Heart left ventricle (tissue), 16 donors: ENCODE measurements at regions not wholly inside any gene's neighbourhood (a gene's known extent, or its start where the extent isn't known, plus 50 kb on each side); places are given as distances from the start of the nearest gene placed in this dataset.

ENCODE experiments used
- ATAC-seq, 4 donors: fragments of 200-7000 bp; cut with Tn5 transposase; one replicate each; pipeline ENCODE4 v1.9.1; 2020 to 2022; ENCODE audit warnings: moderate library complexity in 4 of 4, mild to moderate bottlenecking in 3 of 4, moderate number of reproducible peaks in 1 of 4
- DNase-seq, 5 donors: peaks; one replicate each; pipeline ENCODE4 v3.0.0-alpha.2; 2020
- H3K27ac ChIP-seq, 12 donors: fragments of 200-600 bp; sonication (generic) in 4 of 12; one replicate each; pipeline versions ENCODE4 v1.5.0 to v1.8.0; 2016 to 2022; ENCODE audit warnings: mild to moderate bottlenecking in 2 of 12
- H3K27me3 ChIP-seq, 9 donors: fragments of 200-600 bp; sonication (generic) in 2 of 9; one replicate each; pipeline versions ENCODE4 v1.5.1 to v1.8.0; 2016 to 2022; ENCODE audit warnings: mild to moderate bottlenecking in 3 of 9
- H3K36me3 ChIP-seq, 9 donors: fragments of 200-600 bp; sonication (generic) in 2 of 9; one replicate each; pipeline versions ENCODE4 v1.5.0 to v1.8.0; 2018 to 2022; ENCODE audit warnings: mild to moderate bottlenecking in 2 of 9
- H3K4me1 ChIP-seq, 12 donors: fragments of 200-600 bp; sonication (generic) in 4 of 12; one replicate each; pipeline versions ENCODE4 v1.5.0 to v1.8.0; 2016 to 2022; ENCODE audit warnings: mild to moderate bottlenecking in 3 of 12
- H3K4me3 ChIP-seq, 12 donors: fragments of 200-600 bp; sonication (generic) in 4 of 12; one replicate each; pipeline versions ENCODE4 v1.5.0 to v1.8.0; 2017 to 2022; ENCODE audit warnings: mild to moderate bottlenecking in 9 of 12, moderate library complexity in 4 of 12
- H3K9me3 ChIP-seq, 12 donors: fragments of 200-600 bp; sonication (generic) in 4 of 12; one replicate each; pipeline versions ENCODE4 v1.5.0 to v1.8.0; 2016 to 2022; ENCODE audit warnings: mild to moderate bottlenecking in 1 of 12
- CTCF ChIP-seq, 12 donors: fragments of 200-600 bp; sonication (generic) in 4 of 12; IDR thresholded peaks; one replicate each; pipeline versions ENCODE4 v1.5.0 to v1.8.0; 2018 to 2022; ENCODE audit warnings: antibody characterized with exemption in 12 of 12, mild to moderate bottlenecking in 5 of 12
- POLR2A ChIP-seq, 2 donors: fragments of 450-650 bp; IDR thresholded peaks; one replicate each; pipeline ENCODE4 v1.6.1; 2017; ENCODE audit warnings: antibody characterized with exemption in 2 of 2, mild to moderate bottlenecking in 2 of 2, moderate library complexity in 2 of 2
- WGBS, 4 donors: extraction: QIAGEN DNeasy Blood & Tissue Kit in 2 of 4; methylation state at CpG; one replicate each; pipeline versions ENCODE4 v1.1.5 to v1.1.7; 2013 to 2018; 5-methylcytosine and 5-hydroxymethylcytosine counted together
- intact Hi-C, 10 donors: fragments of 100-400 bp; cut with DNase I; formaldehyde crosslinking; loops; one replicate each; pipeline versions ENCODE4 v1.11.1 to v1.14.2; 2022
- donor health status: ischemic (EF 13 %, LVEDD 7.1; RV severe dilation, severe dysfunction).
- donor health status: healthy with polysubstance abuse.
- donor health status: DM: no; HTN: yes; CAD: no.
- donor health status: DM: no; HTN: no; CAD: no.
- donor health status: ischemic (EF 25% LVEDD 6.9; RV normal size, moderate dysfunction).
- donor health status: ischemic (EF 25% LVEDD 5.7; RV mildly dilated, moderate dysfunction).
- donor health status: healthy.
- donor health status: DM: yes; HTN: yes; CAD: no.
- donor health status: ischemic (EF 35%, LVEDD 5.7; RV mildly dilated, moderate dysfunction).
- donor health status: nonischemic (EF 11% LVEDD 7.7; RV severe dilation, severe dysfunction).
- donor health status: DM: yes; HTN: yes; CAD: no.
- donor health status: PGD.
- donor health status: ischemic (EF 29% LVEDD 5.4; RV normal size, mild dysfunction).
- donor health status: nonischemic (EF 23%, LVEDD 6.1; RV moderate dilation, normal function).

GRCh38 chr4:186917136-186917535 lies 193.5 kb upstream of the FAT1 start:
- ATAC-seq (no peak), DNase-seq (no peak)
- no peaks in the 10 kb centered on the region for H3K9me3 ChIP-seq
- TF ChIP-seq CTCF (IDR thresholded peaks at IDR 0.05) (no peak), POLR2A (IDR thresholded peaks at IDR 0.05) (no peak)
- no peak overlapping the region for H3K27ac ChIP-seq
- no peaks in the 10 kb centered on the region for H3K27me3 ChIP-seq
- no peaks in the 10 kb centered on the region for H3K36me3 ChIP-seq
- intact Hi-C loops = no loop called here
- no peak overlapping the region for H3K4me3 ChIP-seq
- no peaks in the 10 kb centered on the region for H3K4me1 ChIP-seq

DNA sequence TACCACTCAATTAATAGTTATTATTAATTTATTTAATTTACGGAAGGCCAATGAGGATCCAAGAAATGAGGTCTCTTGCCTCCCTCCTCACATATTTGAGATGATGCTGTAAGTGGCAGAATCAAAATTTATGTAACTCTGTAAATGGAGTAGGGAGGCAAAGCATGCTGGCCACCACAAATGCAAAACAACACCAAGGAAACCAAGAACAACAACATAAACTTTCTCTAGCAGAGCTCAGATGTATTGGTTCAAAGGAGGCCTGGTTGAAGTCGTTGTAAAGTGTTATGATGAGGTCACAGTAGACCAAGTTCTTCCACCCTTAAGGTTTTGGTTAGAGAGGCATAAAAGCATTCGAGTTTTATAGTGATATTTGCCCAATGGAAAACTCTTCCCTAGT lies 194.8 kb upstream of the FAT1 start:
- H3K4me1 ChIP-seq = no peaks in the 10 kb centered on the region
- no peak overlapping the region for H3K4me3 ChIP-seq
- H3K36me3 ChIP-seq = no peaks in the 10 kb centered on the region
- no peaks in the 10 kb centered on the region for H3K27me3 ChIP-seq
- H3K9me3 ChIP-seq = no peaks in the 10 kb centered on the region
- no peak for DNase-seq
- intact Hi-C loops = no loop called here
- no peak overlapping the region for H3K27ac ChIP-seq
- no peak for TF ChIP-seq CTCF (IDR thresholded peaks at IDR 0.05)
- no peak for TF ChIP-seq POLR2A (IDR thresholded peaks at IDR 0.05)
- 73 to 80% (median 78%) methylated on average over 3 of the region's 3 CpGs for WGBS, 4 donors
- ATAC-seq = no peak

DNA sequence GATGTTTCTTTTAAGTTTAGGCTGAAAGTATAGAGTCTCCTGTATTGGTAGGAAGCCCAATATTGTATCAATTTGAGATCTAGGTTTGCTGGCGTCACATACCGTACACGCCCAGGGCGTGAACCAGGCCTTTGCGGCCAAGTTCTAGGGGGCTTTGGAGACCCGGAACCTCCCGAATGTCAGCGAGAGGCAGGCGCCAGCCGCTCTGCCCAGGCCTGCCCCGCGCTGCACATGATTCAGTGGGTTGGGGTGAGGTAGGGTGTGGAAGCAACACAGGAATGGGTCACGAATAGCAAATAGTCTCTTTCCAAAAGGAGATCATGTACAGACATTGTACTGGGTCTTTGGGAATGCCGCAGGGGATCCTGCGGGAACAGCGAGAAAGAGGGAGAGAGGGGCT lies 195.7 kb upstream of the FAT1 start:
- DNase-seq = no peak
- no peak for ATAC-seq

GRCh38 chr4:186920483-186920882 lies 196.8 kb upstream of the FAT1 start:
- Histone ChIP-seq H3K36me3 (no peaks in the 10 kb centered on the region), H3K9me3 (no peaks in the 10 kb centered on the region), H3K27me3 (no peaks in the 10 kb centered on the region), H3K4me1 (no peaks in the 10 kb centered on the region), H3K27ac (peak overlapping the region in 1 of 12 donors; percentile 36), H3K4me3 (no peak overlapping the region)
- no peak for DNase-seq
- TF ChIP-seq POLR2A (IDR thresholded peaks at IDR 0.05) = no peak
- TF ChIP-seq CTCF (IDR thresholded peaks at IDR 0.05) = no peak
- intact Hi-C loops = no loop called here
- no peak for ATAC-seq
- 75 to 80% (median 77%) methylated on average over 2 of the region's 2 CpGs for WGBS, 4 donors

More for the DNA sequence above, 195.7 kb upstream of the FAT1 start:
- TF ChIP-seq POLR2A (IDR thresholded peaks at IDR 0.05) (no peak), CTCF (IDR thresholded peaks at IDR 0.05) (no peak)
- no peaks in the 10 kb centered on the region for H3K9me3 ChIP-seq
- H3K27me3 ChIP-seq = no peaks in the 10 kb centered on the region
- 95 to 96% (median 95%) methylated on average over 16 of the region's 16 CpGs for WGBS, 4 donors
- H3K4me3 ChIP-seq = no peak overlapping the region
- H3K27ac ChIP-seq = no peak overlapping the region
- intact Hi-C loops = no loop called here
- no peaks in the 10 kb centered on the region for H3K36me3 ChIP-seq
- no peaks in the 10 kb centered on the region for H3K4me1 ChIP-seq
